Left lung (tissue), 4 donors: ENCODE measurements at regions not wholly inside any gene's neighbourhood (a gene's known extent, or its start where the extent isn't known, plus 50 kb on each side); places are given as distances from the start of the nearest gene placed in this dataset.

Source experiments
- ATAC-seq: fragments of 200-7000 bp; cut with Tn5 transposase; one replicate; pipeline ENCODE4 v1.9.1; 2020; ENCODE audit warnings: moderate library complexity
- DNase-seq, 4 donors: peaks; one replicate each; pipeline ENCODE4 v3.0.0-alpha.2; 2013 to 2020
- H3K27ac ChIP-seq, 2 donors: fragments of 200-600 bp; sonication (generic) in 1 of 2; one replicate each; pipeline versions ENCODE4 v1.5.0 to v1.8.0; 2020 to 2021
- H3K27me3 ChIP-seq, 2 donors: fragments of 200-600 bp; sonication (generic) in 1 of 2; one replicate each; pipeline versions ENCODE4 v1.5.0 to v1.8.0; 2020 to 2021
- H3K36me3 ChIP-seq, 2 donors: fragments of 200-600 bp; sonication (generic) in 1 of 2; one replicate each; pipeline versions ENCODE4 v1.5.0 to v1.8.0; 2020 to 2021
- H3K4me1 ChIP-seq, 2 donors: fragments of 200-600 bp; one replicate each; pipeline ENCODE4 v1.8.0; 2021
- H3K4me3 ChIP-seq, 2 donors: fragments of 200-600 bp; sonication (generic) in 1 of 2; one replicate each; pipeline versions ENCODE4 v1.5.0 to v1.8.0; 2020 to 2021; ENCODE audit warnings: mild to moderate bottlenecking in 1 of 2
- H3K9me3 ChIP-seq, 2 donors: fragments of 200-600 bp; sonication (generic) in 1 of 2; one replicate each; pipeline versions ENCODE4 v1.5.0 to v1.8.0; 2020 to 2021
- intact Hi-C, 2 donors: fragments of 100-400 bp; cut with DNase I; formaldehyde crosslinking; loops; one replicate each; pipeline versions ENCODE4 v1.11.2 to v1.14.2; 2022
- TF ChIP-seq, protein P1 (sequence below), 2 donors: fragments of 200-600 bp; sonication (generic) in 1 of 2; IDR thresholded peaks; one replicate each; pipeline versions ENCODE4 v1.5.0 to v1.8.0; 2021; ENCODE audit warnings: antibody characterized with exemption in 2 of 2
- donor health status: DM: no; HTN: yes; CAD: no.
- donor health status: DM: no; HTN: no; CAD: no.

GRCh38 chr1:189357317-189357716 is 1120.3 kb downstream of the BRINP3 start:
- Histone ChIP-seq H3K27me3 (no peaks in the 10 kb centered on the region), H3K27ac (no peak overlapping the region), H3K4me3 (no peak overlapping the region), H3K36me3 (no peaks in the 10 kb centered on the region), H3K9me3 (no peaks in the 10 kb centered on the region), H3K4me1 (no peaks in the 10 kb centered on the region)
- TF ChIP-seq, protein P1, sequence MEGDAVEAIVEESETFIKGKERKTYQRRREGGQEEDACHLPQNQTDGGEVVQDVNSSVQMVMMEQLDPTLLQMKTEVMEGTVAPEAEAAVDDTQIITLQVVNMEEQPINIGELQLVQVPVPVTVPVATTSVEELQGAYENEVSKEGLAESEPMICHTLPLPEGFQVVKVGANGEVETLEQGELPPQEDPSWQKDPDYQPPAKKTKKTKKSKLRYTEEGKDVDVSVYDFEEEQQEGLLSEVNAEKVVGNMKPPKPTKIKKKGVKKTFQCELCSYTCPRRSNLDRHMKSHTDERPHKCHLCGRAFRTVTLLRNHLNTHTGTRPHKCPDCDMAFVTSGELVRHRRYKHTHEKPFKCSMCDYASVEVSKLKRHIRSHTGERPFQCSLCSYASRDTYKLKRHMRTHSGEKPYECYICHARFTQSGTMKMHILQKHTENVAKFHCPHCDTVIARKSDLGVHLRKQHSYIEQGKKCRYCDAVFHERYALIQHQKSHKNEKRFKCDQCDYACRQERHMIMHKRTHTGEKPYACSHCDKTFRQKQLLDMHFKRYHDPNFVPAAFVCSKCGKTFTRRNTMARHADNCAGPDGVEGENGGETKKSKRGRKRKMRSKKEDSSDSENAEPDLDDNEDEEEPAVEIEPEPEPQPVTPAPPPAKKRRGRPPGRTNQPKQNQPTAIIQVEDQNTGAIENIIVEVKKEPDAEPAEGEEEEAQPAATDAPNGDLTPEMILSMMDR (IDR thresholded peaks at IDR 0.05): no peak
- DNase-seq (no peak), ATAC-seq (no peak)
- intact Hi-C loops: no loop called here

GRCh38 chr1:189369612-189370011 is 1108.1 kb downstream of the BRINP3 start:
- TF ChIP-seq, protein P1 (IDR thresholded peaks at IDR 0.05): no peak
- Histone ChIP-seq H3K36me3 (no peaks in the 10 kb centered on the region), H3K9me3 (peaks cover 0 to 3% of the 10 kb centered on the region in 2 donors), H3K4me3 (no peak overlapping the region), H3K27ac (no peak overlapping the region), H3K27me3 (no peaks in the 10 kb centered on the region), H3K4me1 (no peaks in the 10 kb centered on the region)
- no peak for ATAC-seq
- intact Hi-C loops: no loop called here
- DNase-seq: no peak

- H3K36me3 ChIP-seq: no peaks in the 10 kb centered on the region
- ATAC-seq: no peak
- H3K27me3 ChIP-seq: no peaks in the 10 kb centered on the region
- no peak for DNase-seq
- intact Hi-C loops: no loop called here
- TF ChIP-seq, protein P1 (IDR thresholded peaks at IDR 0.05): no peak
- H3K4me1 ChIP-seq: no peaks in the 10 kb centered on the region
- H3K4me3 ChIP-seq: no peak overlapping the region
- H3K9me3 ChIP-seq: peaks cover 0 to 15% of the 10 kb centered on the region in 2 donors
- H3K27ac ChIP-seq: no peak overlapping the region
Observed at GRCh38 chr1:189374816-189375215, 1102.8 kb downstream of the BRINP3 start.

GRCh38 chr1:189405419-189405818 is 1072.2 kb downstream of the BRINP3 start:
- TF ChIP-seq, protein P1 (IDR thresholded peaks at IDR 0.05): no peak
- Histone ChIP-seq H3K9me3 (peaks cover 0 to 14% of the 10 kb centered on the region in 2 donors), H3K36me3 (no peaks in the 10 kb centered on the region), H3K4me3 (no peak overlapping the region), H3K27me3 (no peaks in the 10 kb centered on the region), H3K27ac (no peak overlapping the region), H3K4me1 (no peaks in the 10 kb centered on the region)
- ATAC-seq: no peak
- no peak for DNase-seq
- intact Hi-C loops: no loop called here

DNA sequence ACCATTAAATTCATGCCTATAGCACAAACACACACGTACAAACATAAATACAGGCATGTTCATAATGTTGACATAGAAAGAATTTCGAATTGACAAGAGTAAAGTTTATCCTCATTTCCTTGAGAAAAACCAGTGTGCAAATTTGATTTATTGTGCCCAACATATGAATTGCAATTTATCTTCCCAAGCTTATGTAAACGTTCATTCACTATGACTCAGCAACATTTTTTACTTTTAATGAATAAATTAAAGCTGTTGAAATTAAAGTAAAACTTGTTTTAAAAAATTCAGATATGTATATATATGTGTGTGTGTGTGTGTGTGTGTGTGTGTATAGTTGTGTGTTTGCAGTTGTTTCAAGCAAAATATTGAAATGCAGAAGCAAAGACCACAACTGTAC is 1067.9 kb downstream of the BRINP3 start:
- Histone ChIP-seq H3K36me3 (no peaks in the 10 kb centered on the region), H3K27me3 (no peaks in the 10 kb centered on the region), H3K9me3 (peaks cover 0 to 19% of the 10 kb centered on the region in 2 donors), H3K4me1 (no peaks in the 10 kb centered on the region), H3K4me3 (no peak overlapping the region), H3K27ac (no peak overlapping the region)
- ATAC-seq: no peak
- intact Hi-C loops: no loop called here
- no peak for DNase-seq
- TF ChIP-seq, protein P1 (IDR thresholded peaks at IDR 0.05): no peak
